GM10266 (cell line): ENCODE measurements at regions not wholly inside any gene's neighbourhood (a gene's known extent, or its start where the extent isn't known, plus 50 kb on each side); places are given as distances from the start of the nearest gene placed in this dataset.

Experiments used
- DNase-seq: peaks from one replicate; pipeline ENCODE4 v3.0.0; 2012; ENCODE audit errors: extremely low spot score
- CTCF ChIP-seq: IDR thresholded peaks from 2 replicates; pipeline ENCODE4 v1.5.1; 2012; ENCODE audit warnings: mild to moderate bottlenecking, low read depth; ENCODE audit not compliant: control insufficient read depth, insufficient read depth; ENCODE audit errors: missing control alignments

- no peak for TF ChIP-seq CTCF
Observed at GRCh38 chr11:62030071-62030684, 62.7 kb upstream of the FTH1 start.

GRCh38 chr11:62026739-62027370 is 59.4 kb upstream of the FTH1 start:
- DNase-seq, result no peak
- no peak for TF ChIP-seq CTCF

More at GRCh38 chr11:62030071-62030684, 62.7 kb upstream of the FTH1 start:
- no peak for DNase-seq

DNA sequence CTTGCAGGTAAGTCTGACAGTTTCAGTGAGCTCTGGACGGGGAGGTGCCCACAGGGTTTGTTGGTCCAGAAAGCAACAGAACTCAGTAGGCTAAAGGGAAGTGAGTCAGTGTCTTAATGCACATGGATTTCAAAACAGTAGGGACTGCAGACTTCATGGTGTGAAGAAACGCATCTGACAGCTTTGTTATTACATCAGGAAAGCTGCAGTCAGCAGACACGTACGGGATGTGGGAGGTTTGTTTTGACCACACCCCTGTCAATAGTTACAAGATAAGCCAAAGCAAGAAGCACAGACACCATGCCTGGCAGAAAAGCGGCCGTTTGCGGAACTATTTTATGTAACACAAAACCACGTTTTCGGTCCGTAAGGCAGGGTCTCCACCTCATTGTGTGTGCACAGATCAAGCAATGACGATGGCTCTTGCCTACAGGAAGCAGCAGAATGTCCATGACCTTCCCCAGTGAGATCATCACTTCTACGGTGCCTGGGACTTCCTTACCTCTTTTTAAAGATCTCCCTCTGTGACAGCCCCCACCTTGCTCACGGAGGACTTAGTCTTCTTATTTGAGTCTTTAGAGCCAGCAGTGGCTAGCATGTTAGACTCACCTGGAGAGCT is 58.2 kb upstream of the FTH1 start:
- peak; percentile 47 for DNase-seq
- TF ChIP-seq CTCF, result no peak

DNA sequence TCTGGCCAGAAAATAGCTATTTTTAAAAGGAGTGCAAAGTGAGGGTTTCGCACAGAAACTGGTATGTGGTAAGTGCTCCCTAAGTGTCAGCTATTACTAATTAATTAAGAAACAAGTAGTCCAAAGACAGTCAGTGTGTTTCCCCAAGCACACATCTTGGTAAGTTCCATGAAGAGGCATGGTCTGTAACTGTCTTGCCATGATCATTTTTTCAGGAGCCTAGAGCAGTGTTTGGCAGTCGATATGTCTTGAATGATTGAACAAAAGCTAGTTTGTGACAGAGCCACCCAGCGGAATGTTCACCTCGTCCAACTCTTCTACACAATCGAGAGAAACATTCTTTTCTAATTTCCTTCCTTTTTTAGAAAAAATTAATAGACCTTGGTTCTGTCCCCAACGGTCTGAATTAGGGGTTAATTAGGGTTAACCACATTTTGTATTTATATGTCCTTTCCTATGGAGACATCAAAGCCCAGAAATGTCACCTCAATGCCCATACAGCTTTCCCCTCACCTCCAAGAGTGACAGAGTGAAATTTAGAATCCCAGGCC is 57.6 kb upstream of the FTH1 start:
- DNase-seq, result no peak
- no peak for TF ChIP-seq CTCF

- no peak for DNase-seq
- no peak for TF ChIP-seq CTCF
Observed at GRCh38 chr11:62022211-62022610, 54.8 kb upstream of the FTH1 start.

- TF ChIP-seq CTCF, result no peak
- no peak for DNase-seq
Observed at GRCh38 chr11:62020661-62021060, 53.2 kb upstream of the FTH1 start.

DNA sequence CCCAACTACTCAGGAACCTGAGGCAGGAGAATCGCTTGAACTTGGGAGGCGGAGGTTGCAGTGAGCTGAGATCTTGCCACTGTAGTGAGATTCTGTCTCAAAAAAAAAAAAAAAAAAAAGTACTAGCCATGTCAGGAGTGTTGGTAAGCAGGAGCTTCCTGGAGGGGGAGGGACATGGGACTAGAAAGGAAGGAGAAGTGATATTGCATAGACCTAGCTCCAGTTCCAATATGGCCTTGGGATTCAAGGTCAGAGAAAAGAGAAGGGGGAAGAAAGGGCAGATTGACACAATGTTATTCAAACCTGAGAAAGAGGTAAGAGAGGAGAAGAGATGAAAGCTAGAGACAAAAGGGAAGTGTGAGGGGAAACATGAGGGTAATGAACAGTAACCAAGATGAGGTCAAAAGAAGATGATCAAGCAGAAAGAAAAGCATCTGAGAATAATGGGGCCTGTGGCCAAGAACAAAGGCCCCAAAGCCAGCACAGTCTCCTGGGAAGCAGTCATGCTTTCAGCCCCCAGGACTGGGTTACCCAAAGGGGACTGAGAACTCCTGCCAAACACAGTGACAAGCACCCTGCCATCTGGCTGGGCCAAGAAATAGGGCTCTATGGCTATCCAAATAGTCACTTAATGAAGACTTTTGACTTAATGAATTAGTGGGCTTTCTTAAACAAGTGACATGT is 51.7 kb upstream of the FTH1 start:
- TF ChIP-seq CTCF, result no peak
- DNase-seq, result no peak
